ENCODE measurements at regions not wholly inside any gene's neighbourhood (a gene's known extent, or its start where the extent isn't known, plus 50 kb on each side); places are given as distances from the start of the nearest gene placed in this dataset.

- TF ChIP-seq POLR2A (IDR thresholded peaks at IDR 0.05; ENCODE audit: low read length) (no peak), GATA1 (IDR thresholded peaks at IDR 0.05; ENCODE audit: low read depth, low read length) (no peak)
Observed at GRCh38 chr5:109483395-109483971, 73.7 kb upstream of the PJA2 start.

All from erythroblast (primary cell).